Anterior cingulate cortex (tissue), 58 donors: ENCODE measurements at regions not wholly inside any gene's neighbourhood (a gene's known extent, or its start where the extent isn't known, plus 50 kb on each side); places are given as distances from the start of the nearest gene placed in this dataset.
A peak's percentile ranks its signal among the peaks of the same experiment; 100 is the strongest.

ENCODE experiments used
- DNase-seq, 58 donors: peaks; one replicate each; lab custom pipeline; 2025; lab: John Stamatoyannopoulos, UW

GRCh38 chr11:76721755-76722677 lies 51.5 kb upstream of the LRRC32 start:
- DNase-seq: peak; percentile 22 to 89 (median 66)

DNA sequence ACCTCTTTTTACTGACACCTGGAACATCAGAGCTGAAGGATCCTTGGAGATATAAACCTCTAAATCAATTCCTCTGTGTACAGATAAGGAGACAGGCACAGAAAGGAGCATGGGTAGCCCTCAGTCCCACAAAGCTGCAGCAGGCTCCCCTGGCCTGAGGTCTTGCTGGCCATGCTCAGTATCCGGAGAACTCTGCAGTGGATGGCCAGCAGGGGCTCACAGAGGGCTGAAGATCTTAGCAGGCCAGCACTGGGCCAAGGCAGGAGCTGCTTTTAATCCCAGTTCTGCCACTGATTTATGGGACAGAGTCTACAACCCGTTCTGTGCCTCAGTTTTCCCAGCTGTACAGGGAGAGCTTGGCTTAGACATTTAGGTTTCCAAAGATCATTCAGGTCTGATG lies 52.6 kb upstream of the LRRC32 start:
- no peak for DNase-seq

- DNase-seq: no peak
Observed at GRCh38 chr11:76723548-76723947, 53.0 kb upstream of the LRRC32 start.

DNA sequence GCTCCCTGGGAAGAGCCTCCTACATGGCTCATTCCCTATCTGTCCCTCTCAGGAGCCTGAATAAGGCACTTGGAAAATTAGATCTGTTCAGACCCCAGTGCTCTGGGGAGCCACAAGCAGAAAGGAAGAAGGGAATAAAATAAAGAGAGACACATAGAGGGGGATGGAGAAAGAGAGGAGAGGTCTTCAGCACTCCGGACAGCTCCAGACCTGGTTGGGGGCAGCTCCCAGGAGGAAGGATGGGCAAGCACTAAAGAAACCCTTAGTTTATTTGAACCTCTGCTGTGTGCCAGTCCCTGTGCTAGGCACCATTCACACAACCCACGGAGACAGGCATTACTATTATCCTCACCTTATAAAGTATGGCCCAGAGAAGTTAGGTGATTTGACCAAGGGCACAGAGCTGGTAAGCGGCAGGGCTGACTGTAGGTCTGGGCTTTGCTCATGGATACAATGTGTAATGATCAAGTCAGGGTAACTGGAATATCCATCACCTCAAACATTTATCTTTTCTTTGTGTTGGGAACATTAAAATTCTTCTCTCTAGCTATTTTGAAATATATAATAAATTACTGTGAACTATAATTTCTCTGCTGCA lies 53.7 kb upstream of the LRRC32 start:
- no peak for DNase-seq

- DNase-seq: no peak
Observed at GRCh38 chr11:76728227-76728626, 54.9 kb upstream of the TSKU start.

GRCh38 chr11:76728778-76729177 lies 54.4 kb upstream of the TSKU start:
- no peak for DNase-seq

DNA sequence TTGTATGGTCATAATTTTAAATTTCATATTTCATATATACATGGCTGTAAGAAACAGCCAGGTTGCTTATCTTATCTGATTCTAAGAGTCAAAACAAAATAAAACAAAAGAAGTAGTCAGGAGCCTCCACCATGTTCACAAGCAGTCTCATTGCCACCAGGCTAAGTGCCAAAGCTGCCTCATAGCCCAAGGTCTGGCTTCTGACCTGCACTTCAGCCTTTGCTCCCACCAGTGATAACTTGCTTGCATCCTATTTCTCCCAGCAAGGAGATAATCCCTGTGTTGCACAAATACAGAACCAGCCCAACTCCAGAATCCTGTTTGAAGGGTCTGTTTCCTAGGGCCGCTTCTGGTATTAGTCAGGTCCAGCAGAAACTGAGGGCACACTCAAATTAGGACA lies 53.9 kb upstream of the TSKU start:
- DNase-seq: no peak

DNA sequence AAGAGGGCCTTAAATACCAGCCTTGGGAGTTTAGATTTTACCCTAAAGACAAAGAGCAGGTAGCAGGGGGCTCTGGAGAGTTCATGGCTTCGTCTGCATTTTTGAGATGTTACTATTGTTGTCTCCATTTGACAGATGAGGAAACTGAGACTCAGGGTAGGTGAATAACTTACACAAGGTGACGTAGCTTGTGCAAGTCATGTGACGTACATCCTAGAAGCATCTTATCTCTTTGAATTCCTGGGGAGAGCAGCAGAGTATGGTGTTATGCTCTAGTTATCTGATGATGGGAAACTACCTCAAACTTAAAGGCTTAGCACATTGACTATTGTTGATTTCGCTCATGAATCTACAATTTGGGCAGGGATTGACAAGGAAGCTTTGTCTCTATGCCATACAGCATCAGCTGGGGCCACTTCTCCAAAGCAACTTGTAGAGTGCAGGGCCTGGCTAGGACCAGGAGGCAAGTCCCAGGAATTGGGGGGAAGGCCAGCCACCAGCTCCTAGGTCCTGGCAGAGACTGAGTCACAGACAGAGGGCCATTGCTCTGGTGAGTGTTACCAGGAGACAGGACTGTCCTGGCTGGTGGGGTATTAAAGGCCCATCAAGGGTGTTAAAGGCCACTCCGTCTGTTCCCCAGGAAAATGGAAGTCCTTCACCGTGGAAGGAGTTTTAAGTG lies 52.1 kb upstream of the TSKU start:
- no peak for DNase-seq

GRCh38 chr11:76732643-76733042 lies 50.5 kb upstream of the TSKU start:
- DNase-seq: no peak
